GM12872 (cell line): ENCODE measurements at regions not wholly inside any gene's neighbourhood (a gene's known extent, or its start where the extent isn't known, plus 50 kb on each side); places are given as distances from the start of the nearest gene placed in this dataset.

Experiments
- CTCF ChIP-seq: IDR thresholded peaks from 3 replicates; pipeline ENCODE4 v1.5.1; 2011; ENCODE audit warnings: low read depth, mild to moderate bottlenecking, low read length, moderate library complexity; ENCODE audit not compliant: insufficient read depth

DNA sequence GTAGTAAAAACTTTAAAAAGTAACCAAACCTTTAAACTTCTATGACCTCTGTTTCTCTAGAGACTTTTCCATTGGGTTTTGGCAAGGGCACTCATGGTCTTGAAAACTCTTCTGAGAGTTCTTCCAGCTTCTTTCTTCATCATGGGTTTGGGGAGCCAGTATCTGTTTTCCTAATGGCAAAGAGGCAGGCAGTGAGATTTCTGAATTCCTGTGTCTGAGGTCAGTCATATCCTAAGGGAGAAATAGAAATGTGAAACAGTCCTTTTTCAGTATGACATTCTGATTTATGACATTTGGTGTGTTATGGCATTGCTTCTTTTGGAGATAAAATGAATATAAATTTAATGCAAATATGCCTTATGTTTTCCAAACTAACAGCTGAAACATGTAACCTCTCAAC, 518.5 kb upstream of the MARCKS start:
- TF ChIP-seq CTCF, result no peak

- no peak for TF ChIP-seq CTCF
Measured at GRCh38 chr6:113339209-113339608, 517.9 kb upstream of the MARCKS start.

DNA sequence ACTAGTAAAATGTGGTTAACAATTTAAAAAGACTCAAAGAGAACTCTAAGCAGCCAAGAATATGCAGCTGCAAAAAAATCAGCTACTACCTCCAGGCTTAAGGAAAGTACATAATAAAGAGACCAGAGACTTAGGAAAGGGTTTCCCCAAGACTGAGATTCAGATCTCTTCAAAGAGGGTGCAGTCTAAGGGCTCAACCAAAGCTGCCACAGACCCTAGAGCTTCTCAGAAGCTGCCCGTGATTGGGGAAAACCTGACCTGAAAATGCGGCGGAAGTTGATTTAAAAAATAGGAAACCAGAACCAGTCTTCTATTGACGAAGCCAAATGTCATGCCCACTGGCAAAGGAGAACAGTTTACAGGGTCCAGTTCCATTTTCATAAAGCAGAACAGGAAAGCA, 516.8 kb upstream of the MARCKS start:
- no peak for TF ChIP-seq CTCF

DNA sequence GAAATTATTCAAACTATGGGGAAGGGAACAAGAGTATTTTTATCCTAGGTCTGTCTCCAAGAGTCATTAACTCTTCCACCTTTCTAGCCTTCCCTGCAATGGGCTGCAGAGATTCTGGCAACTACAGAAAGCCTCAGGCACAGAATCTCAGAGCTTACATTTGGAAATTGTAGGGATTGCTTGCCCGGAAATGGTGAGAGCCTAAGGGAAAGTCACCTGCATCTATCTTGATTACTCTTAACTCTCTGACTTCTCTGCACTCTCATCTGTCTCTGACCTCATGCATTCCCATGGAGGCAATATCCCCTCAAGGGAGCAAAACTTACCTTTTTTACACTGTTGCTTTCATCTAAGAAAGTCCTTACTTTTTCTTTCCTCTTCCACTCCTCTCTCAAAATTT, 513.2 kb upstream of the MARCKS start:
- TF ChIP-seq CTCF, result no peak

- no peak for TF ChIP-seq CTCF
Measured at GRCh38 chr6:113344969-113345368, 512.2 kb upstream of the MARCKS start.

- TF ChIP-seq CTCF, result no peak
Measured at GRCh38 chr6:113347436-113347835, 509.7 kb upstream of the MARCKS start.

GRCh38 chr6:113350461-113350860, 506.7 kb upstream of the MARCKS start:
- TF ChIP-seq CTCF, result no peak

DNA sequence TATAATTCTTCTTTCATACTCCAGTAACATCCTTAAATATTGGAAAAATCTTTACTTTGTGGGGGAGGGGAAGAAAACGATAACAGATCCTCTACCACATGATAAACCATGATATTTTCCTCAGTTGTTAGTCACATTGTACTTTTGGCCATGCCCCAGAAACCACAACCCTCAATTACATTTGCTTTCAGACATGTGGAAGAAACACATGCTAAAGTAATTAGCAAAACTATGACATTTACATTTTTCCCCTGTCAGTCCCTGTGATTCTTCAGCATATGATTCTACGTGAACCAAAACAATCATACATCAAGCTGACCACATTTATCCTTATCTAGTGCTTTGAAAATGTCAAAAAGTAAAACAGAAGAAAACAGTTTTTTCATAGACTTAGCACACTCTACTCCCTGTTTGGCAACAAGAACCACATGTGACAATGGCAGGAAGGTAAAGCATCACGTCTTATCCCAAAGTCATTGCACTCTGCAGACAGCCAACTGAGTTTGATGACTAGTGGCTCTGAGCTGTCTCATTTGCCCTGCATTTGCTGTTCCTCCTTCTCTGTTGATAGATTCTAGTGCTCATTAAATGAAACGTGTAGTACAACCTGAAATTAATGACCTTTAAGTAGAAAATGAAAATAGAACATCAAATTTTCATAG, 505.8 kb upstream of the MARCKS start:
- no peak for TF ChIP-seq CTCF
